Activated CD8-positive, alpha-beta memory T cell treated with anti-CD3 and anti-CD28 coated beads, Interleukin-2, amount 50 U/mL, for 48 hours (primary cell): ENCODE measurements at regions not wholly inside any gene's neighbourhood (a gene's known extent, or its start where the extent isn't known, plus 50 kb on each side); places are given as distances from the start of the nearest gene placed in this dataset.

Experiments
- DNase-seq: peaks from one replicate; pipeline ENCODE4 v3.0.0-alpha.2; 2020

DNA sequence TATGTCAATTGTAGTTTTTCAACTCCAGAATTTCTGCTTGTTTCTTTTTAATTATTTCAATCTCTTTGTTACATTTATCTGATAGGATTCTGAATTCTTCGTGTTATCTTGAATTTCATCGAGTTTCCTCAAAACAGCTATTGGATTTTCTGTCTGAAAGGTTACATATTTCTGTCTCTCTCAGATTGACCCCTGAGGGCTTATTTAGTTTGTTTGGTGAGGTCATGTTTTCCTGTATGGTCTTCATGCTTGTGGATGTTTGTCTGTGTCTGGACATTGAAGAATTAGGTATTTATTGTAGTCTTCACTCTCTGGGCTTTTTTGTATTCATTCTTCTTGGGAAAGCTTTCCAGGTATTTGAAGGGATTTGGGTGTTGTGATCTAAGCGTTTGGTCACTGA lies 85.6 kb downstream of the SNAPC1 start:
- DNase-seq, result no peak

DNA sequence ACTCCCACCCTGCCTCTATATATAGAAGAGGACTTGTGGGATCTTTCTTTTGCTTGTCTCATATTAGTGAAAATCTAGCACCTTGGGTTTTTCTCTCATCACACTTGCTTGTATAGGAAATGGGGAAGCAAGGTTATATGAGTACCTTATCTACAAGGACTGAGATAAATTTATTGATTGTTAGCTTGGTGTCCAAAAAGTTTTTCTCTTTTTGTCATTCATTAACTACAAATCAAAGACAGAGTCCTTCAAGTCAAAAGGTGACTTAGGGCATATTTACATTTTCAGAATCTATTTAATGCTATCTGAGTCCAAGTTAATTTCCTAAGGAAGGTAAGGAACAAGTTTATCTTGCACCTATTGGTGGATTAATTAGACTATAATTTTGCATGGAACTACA lies 92.7 kb downstream of the SNAPC1 start:
- DNase-seq, result no peak

DNA sequence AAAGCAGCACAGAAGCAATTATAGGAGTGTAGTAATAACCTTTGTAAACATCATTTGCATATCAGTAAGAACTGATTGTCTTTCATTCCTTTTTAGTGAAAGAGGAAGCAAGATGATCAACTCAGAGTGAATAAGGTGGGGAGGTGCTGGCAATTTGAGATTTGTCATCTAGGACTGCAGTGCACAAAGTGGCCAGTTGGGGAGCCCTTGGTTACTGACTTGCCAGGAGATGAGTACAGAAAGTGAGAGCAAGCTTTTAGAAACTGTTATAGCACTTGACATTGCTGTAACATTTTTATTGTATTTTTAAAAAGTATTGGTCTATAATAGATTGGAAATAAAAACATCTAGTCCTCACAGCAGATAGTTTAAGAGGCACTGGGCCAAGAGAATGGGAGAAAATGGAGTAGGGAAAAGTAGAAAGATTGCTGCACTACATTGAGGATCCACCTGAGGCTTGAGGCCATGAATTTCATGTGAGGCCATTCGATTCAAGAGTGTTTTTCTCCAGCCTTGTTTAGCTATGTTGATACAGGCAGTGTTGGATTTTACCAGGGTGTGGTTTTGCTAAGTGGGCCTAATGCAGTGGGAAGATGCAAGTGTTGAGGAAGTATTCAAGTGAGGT lies 98.2 kb downstream of the SNAPC1 start:
- peak; percentile 70 for DNase-seq

DNA sequence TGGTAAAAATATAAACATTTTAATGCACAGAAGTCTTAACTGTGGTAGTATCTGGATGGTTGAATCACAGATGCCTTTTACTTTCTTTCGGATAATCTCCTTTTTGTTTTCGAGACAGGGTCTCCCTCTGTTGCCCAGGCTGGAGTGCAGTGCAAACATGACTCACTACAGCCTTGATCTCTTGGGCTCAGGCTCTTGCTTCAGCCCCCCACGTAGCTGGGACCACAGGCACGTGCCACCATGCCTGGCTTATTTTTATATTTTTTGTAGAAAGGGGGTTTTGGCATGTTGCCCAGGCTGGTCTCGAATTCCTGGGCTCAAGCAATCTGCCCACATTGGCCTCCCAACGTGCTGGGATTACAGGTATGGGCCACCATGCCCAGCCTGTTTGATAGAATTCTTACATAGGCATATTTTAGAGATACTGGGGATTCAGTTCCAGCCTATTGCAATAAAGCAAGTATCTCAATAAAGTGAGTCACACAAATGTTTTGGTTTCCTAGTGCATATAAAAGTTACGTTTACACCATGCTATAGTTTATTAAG lies 99.2 kb downstream of the SNAPC1 start:
- no peak for DNase-seq

DNA sequence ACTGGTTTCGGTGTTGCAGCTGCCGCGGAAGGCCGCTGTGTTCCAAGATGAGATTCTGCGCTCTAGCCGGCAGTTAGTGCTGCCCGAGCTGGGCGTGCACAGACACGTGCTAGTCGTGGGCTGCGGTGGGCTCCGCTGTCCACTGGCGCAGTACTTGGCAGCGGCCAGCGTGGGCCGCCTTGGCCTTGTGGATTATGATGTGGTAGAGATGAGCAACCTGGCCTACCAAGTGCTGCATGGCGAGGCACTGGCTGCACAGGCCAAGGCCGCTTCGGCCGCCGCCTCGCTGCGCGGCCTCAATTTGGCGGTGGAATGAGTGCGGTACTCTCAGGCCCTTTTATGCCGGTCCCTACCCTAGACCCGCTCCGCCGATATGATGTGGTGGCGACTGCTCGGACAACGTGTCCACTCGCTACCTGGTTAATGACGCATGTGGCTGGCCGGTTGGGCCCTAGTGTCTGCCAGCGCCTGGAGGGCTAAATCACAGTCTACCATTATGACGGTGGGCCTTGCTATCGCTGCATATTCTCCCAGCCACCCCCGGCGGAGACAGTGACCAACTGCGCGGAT lies 102.2 kb downstream of the SNAPC1 start:
- DNase-seq, result no peak

DNA sequence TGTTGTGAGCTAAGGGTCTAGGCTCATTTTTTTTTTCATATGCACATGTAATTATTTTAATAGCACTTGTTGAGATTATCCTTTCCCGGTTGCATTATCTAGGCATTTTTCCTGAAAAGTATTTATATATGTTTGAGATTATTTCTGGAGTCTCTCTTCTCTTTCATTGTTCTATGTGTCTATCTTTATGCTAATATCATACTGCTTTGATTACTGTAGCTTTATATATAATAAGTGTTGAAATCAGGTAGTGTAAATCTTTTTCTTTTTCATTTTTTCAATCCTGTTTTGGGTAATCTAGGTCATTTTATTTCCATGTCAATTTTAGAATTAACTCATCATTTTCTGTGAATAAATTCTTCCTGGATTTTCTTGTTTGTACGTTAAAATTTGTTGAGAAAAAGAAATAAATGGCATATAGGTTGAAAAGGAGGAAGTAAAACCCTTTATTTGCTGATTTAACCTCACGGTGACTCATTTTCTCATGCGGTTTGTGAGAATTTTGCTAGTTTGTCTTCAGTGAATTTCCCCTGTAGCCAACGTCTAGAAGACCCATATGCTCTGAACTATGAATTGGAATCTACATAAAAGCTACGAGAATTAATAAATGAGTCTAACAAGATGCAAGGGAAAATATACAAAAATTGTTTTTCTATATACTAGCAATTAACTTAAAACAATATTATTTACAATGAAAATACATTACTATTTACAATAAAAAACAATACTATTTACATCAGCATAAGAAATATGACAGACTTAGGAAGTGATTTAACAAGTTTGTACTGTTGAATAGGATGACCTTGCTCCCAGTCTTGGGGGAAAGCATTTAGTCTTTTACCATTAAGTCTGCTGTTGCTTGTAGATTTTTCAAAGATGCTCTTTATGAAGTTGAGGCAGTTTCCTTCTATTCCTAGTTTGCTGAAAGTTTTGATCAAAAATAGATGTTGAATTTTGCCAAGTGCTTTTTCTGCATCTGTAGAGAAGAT lies 105.0 kb downstream of the SNAPC1 start:
- DNase-seq, result no peak

DNA sequence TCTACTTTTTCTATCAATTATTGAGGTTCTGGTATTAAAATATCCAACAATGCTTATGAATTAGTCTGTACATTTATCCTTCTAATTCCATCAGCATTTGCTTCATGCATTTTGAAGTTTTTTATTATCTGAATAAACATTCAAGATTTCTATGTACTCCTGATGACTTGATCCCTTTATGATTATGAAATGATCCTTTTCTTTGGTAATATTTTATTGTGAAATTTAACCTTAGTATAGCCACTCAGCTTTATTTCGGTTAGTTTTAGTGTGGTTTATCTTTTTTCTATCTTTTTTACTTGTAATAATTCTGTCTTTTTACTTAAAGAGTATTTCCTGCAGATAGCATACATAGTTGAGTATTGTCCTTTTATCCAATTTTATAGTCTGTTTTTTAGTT lies 106.6 kb downstream of the SNAPC1 start:
- no peak for DNase-seq

DNA sequence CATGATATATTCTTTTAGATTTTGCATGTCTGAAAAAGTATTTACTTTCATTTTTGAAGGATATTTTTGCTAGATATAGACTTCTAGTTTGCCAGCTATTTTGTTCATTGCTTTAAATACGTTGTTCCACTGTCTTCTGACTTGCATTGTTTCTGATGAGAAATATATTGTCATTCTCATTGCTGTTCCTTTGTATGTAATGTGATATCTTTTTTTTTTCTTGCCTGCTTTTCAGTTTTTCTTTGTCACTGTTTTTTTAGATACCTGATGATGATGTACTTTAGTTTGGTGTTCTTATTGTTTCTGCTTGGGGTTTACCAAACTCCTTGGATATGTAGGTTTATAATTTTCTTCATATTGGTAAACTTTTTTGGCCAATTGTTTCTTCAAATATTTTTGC lies 107.9 kb downstream of the SNAPC1 start:
- DNase-seq, result no peak

DNA sequence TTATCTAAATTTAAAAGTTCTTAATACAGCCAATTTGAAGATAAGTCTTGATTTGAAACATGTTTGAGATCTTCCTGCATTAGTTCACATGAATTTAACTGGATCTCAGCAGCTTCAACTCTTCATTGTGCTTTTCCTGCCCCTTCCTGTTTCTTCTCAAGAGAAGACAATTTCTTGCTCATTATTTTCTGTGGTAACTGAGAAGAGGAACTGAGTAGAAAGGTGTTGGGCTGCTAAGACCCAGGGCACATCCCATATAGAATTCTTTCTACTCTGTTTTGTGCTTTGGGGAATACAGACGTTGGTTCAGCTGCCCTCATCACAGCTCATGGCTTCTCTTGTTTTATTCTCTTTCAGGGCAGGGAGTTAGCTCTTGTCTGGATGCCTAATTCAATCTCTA lies 110.2 kb downstream of the SNAPC1 start:
- no peak for DNase-seq

DNA sequence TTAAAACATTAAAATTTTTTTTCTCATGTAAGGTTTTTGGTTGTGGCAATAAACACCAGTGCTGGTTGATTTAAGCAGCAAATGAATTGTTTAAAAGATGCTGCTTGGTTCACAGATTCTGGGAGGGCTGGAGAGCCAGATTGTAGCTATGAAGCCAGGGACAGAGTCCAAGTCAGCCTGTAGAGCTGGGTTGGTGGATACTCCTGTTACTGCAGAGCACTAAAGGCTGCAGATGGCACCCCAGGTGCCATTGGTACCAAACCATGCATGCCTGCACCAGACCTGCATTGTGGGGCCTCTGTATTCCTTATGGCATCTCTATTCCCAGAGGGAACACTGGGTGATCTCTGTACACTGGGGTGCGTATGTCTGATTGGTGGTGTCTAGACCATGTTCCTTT lies 113.3 kb downstream of the SNAPC1 start:
- no peak for DNase-seq

DNA sequence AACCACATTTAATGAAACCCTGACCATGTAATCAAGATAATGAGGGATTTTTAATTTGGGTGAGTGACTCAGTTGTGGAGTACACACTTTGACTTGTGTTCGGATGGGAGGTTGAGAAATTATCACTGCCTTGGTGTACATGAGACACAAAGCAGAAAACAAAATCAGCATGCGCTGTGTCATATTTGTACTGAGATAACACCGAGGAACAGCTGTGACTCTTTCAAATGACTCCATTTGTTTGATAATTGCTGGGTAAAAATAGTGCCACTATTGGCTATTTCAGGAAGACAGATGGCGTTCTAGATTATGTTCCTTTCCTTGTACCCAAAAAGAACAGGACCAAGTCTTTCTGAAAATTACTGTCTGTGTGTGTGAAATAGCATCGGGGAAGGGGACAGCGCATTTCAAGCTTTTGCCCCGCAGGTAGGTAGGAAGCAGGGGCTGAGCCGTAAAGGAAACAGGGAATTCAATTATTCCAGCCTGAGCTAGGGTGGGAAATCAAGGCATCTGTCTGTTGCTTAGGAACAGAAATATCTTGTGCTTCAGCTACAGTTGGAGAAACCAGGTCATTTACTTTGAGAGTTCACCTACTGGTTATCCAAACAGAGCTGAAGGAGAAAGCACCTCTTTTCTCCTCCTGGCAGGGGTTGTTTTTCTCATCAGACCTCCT lies 114.3 kb downstream of the SNAPC1 start:
- no peak for DNase-seq

DNA sequence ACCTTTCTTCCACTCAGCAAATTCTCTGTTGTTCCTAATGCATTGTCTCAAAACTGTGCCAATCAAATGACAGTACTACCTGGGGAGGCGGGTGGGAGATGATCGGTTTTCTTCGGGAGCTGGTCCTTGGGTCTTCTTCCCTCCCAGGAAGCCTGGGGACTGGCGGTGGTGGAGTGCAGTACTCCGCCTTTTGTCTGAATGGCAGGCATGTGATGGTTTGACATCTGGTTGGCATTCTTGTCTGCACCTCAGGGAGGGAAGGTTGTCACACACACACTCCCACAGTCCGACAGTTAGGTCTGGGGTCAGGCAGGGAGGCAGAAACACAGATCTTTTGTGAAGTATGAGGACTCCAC lies 114.8 kb downstream of the SNAPC1 start:
- no peak for DNase-seq

DNA sequence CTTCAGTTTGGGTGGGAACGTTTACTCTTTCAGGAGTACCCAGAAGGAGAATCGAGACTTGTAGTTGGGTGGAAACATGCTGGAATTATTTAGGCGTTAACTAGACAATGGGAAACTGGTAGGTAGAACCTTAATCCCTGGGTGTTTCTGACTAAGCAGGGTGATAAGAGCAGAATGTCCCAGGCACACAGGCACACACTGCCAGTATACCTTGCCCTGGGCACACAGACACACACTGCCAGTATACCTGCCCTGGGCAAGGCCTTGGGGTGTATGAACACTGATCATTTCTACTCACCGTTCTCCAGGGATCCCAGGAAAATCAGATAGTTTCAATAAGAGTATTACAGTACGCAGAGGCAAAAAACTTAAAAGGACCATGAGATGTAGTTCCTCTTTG lies 115.5 kb downstream of the SNAPC1 start:
- DNase-seq, result no peak

DNA sequence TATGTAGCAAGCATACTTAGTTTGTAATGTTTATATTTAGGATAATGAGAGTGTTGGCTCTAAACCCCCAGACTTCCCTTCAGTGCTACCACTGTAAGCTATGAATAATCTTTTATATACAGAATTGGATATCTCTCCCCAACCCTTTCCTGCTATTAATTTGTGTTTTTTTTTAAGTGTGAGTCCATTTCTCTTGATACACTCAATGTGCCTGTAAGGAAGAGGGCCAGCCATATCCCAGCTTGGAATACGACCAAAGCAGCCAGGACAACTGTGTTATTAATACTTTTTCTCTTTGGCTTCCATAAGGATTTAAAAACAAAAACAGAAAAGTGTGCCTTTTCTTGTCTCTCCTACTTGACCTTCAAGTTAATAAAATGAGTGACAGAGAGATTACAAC lies 116.7 kb downstream of the SNAPC1 start:
- DNase-seq, result no peak

DNA sequence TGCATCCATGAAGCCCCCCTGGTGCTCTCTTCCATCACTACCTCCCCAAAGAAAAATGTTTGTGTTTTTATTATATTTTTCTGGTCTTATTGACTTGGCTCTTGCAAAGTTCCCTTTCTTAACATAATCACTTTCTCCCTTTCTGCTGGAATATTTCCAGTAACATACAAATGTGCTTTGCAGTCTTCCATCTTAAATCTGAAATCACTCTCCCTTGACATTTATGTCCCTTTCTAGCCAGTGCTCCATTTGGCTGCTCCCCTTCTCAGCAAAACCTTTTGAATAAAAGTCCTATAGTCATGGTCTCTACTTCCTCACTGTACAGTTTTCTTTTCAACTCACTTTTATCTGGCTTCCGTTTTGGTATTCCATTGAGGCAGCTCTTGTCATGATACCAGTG lies 118.8 kb downstream of the SNAPC1 start:
- DNase-seq, result no peak

DNA sequence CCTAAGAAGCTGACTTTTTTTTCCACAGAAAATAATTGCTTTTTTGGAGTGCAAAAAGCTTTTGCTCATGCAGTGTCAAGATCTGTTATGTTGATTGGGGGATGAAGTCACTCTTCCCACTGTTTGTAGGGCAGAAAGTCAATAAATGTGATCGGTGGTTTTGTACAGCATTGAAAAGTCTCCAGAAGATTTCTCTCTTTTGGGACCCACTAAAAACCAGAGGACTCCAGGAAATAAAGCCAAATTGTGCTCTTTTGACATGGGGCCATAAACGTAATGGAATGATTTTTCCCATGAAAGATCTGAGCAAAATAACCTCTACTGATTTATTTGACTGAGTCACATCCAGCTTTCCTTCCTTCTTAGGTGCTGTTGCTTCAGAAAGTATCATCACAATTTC lies 122.5 kb downstream of the SNAPC1 start:
- no peak for DNase-seq

DNA sequence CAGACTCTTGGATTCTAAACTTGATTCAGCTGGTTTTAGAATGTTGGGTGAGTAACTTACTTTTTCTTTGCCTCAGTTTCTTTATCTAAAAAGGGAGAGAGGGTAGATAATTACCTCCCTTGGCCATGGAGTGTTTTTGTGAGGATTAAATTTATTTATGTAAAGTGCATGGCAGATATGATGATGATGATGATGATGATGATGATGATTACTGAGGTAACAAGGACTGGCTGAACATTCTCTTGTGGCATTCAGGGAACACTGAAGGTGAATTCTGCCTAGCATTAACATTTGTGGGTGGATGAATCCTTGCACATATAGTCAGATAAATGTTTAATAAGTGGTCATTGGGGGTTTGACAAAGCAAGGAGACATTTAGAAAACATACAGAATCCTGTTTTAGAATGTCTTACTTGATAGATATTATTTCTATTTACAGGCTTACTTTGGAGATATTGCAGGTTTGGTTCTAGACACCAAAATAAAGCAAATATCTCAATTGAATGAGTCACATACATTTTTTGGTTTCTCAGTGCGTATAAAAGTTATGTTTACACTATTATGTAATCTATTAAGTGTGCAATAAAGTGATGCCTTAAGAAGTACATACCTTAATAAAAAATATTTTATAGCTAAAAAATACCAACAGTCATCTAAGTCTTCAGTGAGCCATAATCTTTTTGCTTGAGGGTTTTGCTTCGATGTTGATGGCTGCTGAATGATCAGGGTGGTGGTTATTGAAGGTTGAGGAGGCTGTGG lies 123.2 kb downstream of the SNAPC1 start:
- DNase-seq, result no peak

DNA sequence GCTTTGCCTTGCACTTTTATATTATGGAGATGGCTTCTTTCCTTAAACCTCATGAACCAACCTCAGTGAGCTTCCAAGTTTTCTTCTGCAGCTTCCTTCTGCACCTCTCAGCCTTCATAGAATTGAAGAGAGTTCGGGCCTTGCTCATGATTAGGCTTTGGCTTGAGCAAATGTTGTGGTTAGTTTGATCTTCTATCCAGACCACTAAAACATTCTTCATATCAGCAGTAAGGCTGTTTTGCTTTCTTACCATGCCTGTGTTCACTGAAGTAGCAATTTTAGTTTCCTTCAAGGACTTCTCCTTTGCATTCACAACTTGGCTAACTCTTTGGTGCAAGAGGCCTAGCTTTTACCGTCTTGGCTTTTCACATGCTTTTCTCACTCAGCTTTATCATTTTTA lies 125.4 kb downstream of the SNAPC1 start:
- no peak for DNase-seq

DNA sequence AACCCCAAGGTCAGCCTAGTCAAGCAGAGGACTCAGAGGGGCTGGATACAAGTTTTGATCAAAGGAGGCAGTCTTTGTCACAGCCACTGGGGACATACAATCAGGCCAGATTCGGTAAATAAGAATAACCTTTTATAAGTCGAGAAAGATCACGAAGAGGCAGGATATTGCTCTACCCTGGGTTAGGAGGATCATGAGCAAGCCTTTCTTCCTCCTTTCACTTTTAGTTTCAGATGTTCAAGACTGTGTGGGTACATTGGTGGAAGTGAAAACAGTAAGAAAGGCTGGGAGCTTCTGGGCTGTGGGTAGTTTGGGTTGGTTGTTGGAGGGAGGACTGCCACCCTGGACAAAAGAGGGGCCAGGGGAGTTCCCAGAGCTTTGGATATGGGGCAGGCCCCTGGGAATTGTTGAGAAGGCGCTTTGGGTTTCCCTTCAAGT lies 127.7 kb downstream of the SNAPC1 start:
- DNase-seq, result no peak

DNA sequence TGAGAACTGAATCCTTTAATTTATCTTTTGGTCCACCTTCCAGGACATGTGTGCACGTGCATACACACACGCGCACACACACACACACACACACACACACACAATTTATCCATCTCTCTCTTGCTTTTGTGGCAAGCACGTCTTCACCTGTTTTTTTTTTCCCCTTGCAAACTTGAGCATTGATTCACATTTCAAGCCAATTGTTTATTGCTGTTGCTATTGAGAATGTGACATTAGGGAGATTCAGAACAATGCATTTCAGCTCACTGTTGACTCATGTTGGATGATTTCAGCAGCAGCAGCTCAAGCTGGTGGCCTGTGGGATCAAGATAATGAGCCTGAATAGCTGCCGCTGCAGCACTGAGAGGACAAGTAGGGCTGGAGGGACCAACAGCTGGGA lies 128.9 kb downstream of the SNAPC1 start:
- no peak for DNase-seq

DNA sequence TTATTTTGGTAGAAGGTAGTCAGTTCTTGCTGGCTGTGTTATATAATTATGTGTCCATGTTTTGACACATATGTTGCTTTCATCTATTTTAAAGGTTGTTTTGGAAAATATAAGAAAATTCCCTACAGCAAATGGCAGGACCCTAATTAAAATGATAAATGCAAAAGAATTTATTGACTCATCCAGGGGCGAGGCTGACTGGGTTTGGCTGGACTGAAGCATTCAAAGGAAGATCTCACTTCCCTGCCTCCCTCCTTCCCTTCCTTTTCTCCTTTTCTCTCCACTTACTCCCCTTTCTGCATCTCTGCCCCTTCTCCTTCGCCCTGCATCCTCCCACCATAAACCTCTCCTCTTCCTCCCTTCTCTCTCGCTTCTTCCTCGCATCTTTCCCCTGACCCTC lies 129.6 kb downstream of the SNAPC1 start:
- no peak for DNase-seq

DNA sequence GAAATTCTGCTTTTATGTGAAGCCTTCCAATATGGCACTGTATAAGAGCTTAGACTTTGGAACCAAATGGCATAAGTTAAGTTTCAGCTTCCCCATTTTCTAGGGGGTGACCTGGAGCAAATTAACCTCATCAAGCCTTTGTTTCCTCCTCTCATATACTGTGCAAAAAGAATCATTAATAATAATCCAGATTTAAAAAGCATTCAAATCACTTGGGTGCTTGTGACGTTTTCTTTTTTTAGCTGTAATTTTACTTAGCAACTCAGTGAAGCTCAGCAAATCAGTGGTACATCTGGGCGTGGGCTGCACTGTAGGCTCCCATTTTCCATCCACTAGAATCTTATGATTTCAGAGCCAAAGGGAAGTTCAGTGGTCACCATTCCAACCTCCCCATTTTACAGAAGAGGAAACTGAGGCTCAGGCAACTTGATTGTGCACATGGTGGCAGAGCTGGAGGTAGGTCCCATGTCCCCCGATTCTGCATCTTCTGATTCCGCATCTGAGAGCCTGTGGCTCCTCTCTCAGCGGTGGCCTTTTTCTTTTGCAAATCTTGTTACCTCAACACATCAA lies 131.2 kb downstream of the SNAPC1 start:
- DNase-seq, result no peak
